ENCODE measurements at regions not wholly inside any gene's neighbourhood (a gene's known extent, or its start where the extent isn't known, plus 50 kb on each side); places are given as distances from the start of the nearest gene placed in this dataset.

GRCh38 chr10:131690805-131691239, 210.0 kb upstream of the PPP2R2D start:
- DNase-seq (ENCODE audit: low read depth, low spot score) (no peak), ATAC-seq (no peak), FAIRE-seq (no peak)
- WGBS (ENCODE audit: insufficient coverage, insufficient replicate concordance, low lambda C conversion rate, missing lambda C conversion rate): 44% methylated on average over 14 of the region's 14 CpGs
- ChIA-PET RAD21 (ENCODE audit: unreplicated experiment) (no interaction called here), CTCF (no interaction called here), SMC1A (ENCODE audit: uncharacterized antibody, unreplicated experiment) (no interaction called here), POLR2A (no interaction called here)
- H3K9me3 ChIP-seq (replicated peaks; ENCODE audit: control insufficient read depth, insufficient read depth, low read length): no peaks in the 10 kb centered on the region; the same call in 2 of the 3 replicates
- no peak overlapping the region for H2AFZ ChIP-seq (ENCODE audit: control insufficient read depth, low read depth, low read length)
- H3K4me3 ChIP-seq: no peak overlapping the region
- H3K36me3 ChIP-seq (ENCODE audit: control insufficient read depth in 2 of 2, insufficient read depth in 2 of 2, low read length in 1 of 2): no peaks in the 10 kb centered on the region
- H3K79me2 ChIP-seq (ENCODE audit: control insufficient read depth, insufficient read depth, low read length): no peaks in the 10 kb centered on the region
- BruUV-seq (replicated peaks): no TSS peak
- H3K4me2 ChIP-seq (ENCODE audit: control insufficient read depth, insufficient read depth): no peak overlapping the region
- H3K4me1 ChIP-seq (ENCODE audit: control insufficient read depth, insufficient read depth, low read length): no peaks in the 10 kb centered on the region
- intact Hi-C loops (cut with micrococcal nuclease; ENCODE audit: unreplicated experiment) (no loop called here), in situ Hi-C loops (cut with MboI) (no loop called here)
- no peak overlapping the region for H3K9ac ChIP-seq (ENCODE audit: control insufficient read depth, insufficient read depth, low read length)
- no peak for TF ChIP-seq MEF2A (IDR thresholded peaks at IDR 0.05; ENCODE audit: insufficient read depth, low read depth, low read length)
- TF ChIP-seq RB1 (IDR thresholded peaks at IDR 0.05; ENCODE audit: borderline replicate concordance): no peak
- no peaks in the 10 kb centered on the region for H3K27me3 ChIP-seq (replicated peaks in 1 of 2; ENCODE audit: control insufficient read depth in 2 of 2, insufficient read depth in 2 of 2, low read length in 1 of 2)
- H3K27ac ChIP-seq (ENCODE audit: control insufficient read depth, insufficient read depth): no peak overlapping the region
- no peaks in the 10 kb centered on the region for H4K20me1 ChIP-seq (ENCODE audit: control insufficient read depth, insufficient read depth)

GRCh38 chr10:131691481-131692090, 209.2 kb upstream of the PPP2R2D start:
- Histone ChIP-seq H3K36me3 (ENCODE audit: control insufficient read depth in 2 of 2, insufficient read depth in 2 of 2, low read length in 1 of 2) (no peaks in the 10 kb centered on the region), H3K9me3 (replicated peaks; ENCODE audit: control insufficient read depth, insufficient read depth, low read length) (no peaks in the 10 kb centered on the region; the same call in 2 of the 3 replicates), H3K4me3 (no peak overlapping the region), H3K4me2 (ENCODE audit: control insufficient read depth, insufficient read depth) (no peak overlapping the region), H3K79me2 (ENCODE audit: control insufficient read depth, insufficient read depth, low read length) (no peaks in the 10 kb centered on the region), H3K27me3 (replicated peaks in 1 of 2; ENCODE audit: control insufficient read depth in 2 of 2, insufficient read depth in 2 of 2, low read length in 1 of 2) (no peaks in the 10 kb centered on the region), H2AFZ (ENCODE audit: control insufficient read depth, low read depth, low read length) (no peak overlapping the region), H3K27ac (ENCODE audit: control insufficient read depth, insufficient read depth) (no peak overlapping the region), H3K4me1 (ENCODE audit: control insufficient read depth, insufficient read depth, low read length) (no peaks in the 10 kb centered on the region), H4K20me1 (ENCODE audit: control insufficient read depth, insufficient read depth) (no peaks in the 10 kb centered on the region), H3K9ac (ENCODE audit: control insufficient read depth, insufficient read depth, low read length) (no peak overlapping the region)
- no peak for TF ChIP-seq SIX5 (IDR thresholded peaks at IDR 0.05; ENCODE audit: low read depth, low read length, severe bottlenecking)
- TF ChIP-seq STAT1 (conservative IDR thresholded peaks at IDR 0.05): no peak
- no peak for TF ChIP-seq BCL11A (IDR thresholded peaks at IDR 0.05; ENCODE audit: low read depth, low read length)
- TF ChIP-seq, protein P1, sequence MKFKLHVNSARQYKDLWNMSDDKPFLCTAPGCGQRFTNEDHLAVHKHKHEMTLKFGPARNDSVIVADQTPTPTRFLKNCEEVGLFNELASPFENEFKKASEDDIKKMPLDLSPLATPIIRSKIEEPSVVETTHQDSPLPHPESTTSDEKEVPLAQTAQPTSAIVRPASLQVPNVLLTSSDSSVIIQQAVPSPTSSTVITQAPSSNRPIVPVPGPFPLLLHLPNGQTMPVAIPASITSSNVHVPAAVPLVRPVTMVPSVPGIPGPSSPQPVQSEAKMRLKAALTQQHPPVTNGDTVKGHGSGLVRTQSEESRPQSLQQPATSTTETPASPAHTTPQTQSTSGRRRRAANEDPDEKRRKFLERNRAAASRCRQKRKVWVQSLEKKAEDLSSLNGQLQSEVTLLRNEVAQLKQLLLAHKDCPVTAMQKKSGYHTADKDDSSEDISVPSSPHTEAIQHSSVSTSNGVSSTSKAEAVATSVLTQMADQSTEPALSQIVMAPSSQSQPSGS (IDR thresholded peaks at IDR 0.05; ENCODE audit: low read length): no peak
- TF ChIP-seq IRF5 (IDR thresholded peaks at IDR 0.05; ENCODE audit: borderline replicate concordance): no peak
- TF ChIP-seq MAX (IDR thresholded peaks at IDR 0.05; ENCODE audit: low read depth, low read length): no peak
- TF ChIP-seq, protein P2, sequence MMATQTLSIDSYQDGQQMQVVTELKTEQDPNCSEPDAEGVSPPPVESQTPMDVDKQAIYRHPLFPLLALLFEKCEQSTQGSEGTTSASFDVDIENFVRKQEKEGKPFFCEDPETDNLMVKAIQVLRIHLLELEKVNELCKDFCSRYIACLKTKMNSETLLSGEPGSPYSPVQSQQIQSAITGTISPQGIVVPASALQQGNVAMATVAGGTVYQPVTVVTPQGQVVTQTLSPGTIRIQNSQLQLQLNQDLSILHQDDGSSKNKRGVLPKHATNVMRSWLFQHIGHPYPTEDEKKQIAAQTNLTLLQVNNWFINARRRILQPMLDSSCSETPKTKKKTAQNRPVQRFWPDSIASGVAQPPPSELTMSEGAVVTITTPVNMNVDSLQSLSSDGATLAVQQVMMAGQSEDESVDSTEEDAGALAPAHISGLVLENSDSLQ (IDR thresholded peaks at IDR 0.05): no peak
- DNase-seq (ENCODE audit: low read depth, low spot score) (no peak), ATAC-seq (no peak), FAIRE-seq (no peak)
- in situ Hi-C loops (cut with MboI): no loop called here
- SMC1A ChIA-PET (ENCODE audit: uncharacterized antibody, unreplicated experiment): no interaction called here
- no TSS peak for BruUV-seq (replicated peaks)
- intact Hi-C loops (cut with micrococcal nuclease; ENCODE audit: unreplicated experiment): no loop called here
- POLR2A ChIA-PET: no interaction called here
- CTCF ChIA-PET: no interaction called here
- RAD21 ChIA-PET (ENCODE audit: unreplicated experiment): no interaction called here
- 34% methylated on average over 10 of the region's 16 CpGs for WGBS (ENCODE audit: insufficient coverage, insufficient replicate concordance, low lambda C conversion rate, missing lambda C conversion rate)
